SHP77 treated with DMSO at 0.1 percent for 48 hours (cell line): ENCODE measurements at regions not wholly inside any gene's neighbourhood (a gene's known extent, or its start where the extent isn't known, plus 50 kb on each side); places are given as distances from the start of the nearest gene placed in this dataset.

Experiments used
- DNase-seq: peaks from one replicate; lab custom pipeline; 2025; lab: John Stamatoyannopoulos, UW

DNA sequence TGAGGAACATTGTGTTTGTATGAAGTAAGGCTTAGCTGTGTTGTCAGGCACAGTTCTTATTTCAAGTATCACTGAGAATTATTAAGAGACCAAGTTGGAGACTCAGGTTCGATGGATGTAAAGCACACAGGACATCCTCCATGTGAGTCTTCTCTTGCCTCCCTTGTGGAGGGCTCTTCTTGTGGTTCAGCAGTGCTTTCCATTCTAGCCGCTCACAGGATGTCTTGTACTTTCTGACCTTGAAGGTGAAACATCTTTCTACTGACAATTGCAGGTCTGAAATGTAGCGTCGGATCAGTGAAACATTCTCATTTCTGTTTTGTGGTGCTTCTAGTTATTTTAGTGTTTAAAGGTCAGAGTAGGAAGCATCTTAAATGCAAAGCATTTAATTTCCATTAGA lies 154.6 kb downstream of the HIPK3 start:
- DNase-seq: no peak

DNA sequence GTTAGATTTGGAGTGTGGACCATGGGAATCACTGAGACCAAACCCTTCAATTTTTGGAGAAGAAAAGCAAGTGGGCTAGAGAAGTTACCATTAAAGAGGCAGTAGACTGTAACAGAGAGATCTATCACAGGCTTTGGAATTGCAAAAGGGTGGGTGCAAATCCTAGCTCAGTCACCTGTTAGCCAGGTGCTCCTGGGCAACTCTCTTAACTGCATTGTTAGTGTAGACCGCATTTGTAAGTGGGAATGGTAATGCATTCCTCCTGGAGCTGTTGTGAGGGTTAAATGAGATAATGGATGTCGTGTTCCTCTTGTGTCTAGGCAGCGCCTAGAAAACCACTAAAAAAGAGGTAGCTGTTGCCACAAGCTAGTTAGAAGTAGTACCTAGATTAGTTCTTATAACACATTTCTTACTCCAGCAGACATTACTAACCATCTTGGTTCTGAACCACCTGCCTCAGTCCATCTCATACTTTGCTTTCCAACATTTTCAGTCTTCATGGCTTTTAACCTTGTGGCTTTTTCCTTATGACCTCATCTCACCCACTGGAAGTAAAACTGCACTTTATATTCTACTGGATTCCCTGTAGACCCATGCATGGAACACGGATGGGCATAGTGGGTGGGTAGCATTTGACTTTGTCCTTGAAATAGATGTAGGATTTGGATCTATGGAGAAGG lies 153.0 kb downstream of the HIPK3 start:
- no peak for DNase-seq
